NCI-H82 (cell line): ENCODE measurements at regions not wholly inside any gene's neighbourhood (a gene's known extent, or its start where the extent isn't known, plus 50 kb on each side); places are given as distances from the start of the nearest gene placed in this dataset.

ENCODE experiments used
- DNase-seq: peaks from one replicate; lab custom pipeline; 2025; lab: John Stamatoyannopoulos, UW

DNA sequence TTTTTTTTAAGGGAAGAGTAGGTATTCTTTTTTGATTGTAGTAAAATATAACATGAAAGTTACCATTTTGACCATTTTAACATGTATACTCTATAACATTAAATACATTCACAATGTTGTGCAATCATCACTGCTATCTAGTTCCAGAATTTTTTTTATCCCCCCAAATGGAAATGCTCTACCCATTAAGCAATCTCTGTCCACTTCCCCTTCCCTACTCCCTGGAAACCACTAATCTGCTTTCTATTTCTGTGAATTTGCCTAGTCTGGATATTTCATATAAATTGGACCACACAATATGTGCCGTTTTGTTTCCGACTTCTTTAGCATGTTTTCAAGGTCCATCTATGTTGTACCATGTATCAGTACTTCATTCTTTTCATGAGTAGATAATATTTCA lies 429.5 kb downstream of the TLE1 start:
- DNase-seq: no peak

DNA sequence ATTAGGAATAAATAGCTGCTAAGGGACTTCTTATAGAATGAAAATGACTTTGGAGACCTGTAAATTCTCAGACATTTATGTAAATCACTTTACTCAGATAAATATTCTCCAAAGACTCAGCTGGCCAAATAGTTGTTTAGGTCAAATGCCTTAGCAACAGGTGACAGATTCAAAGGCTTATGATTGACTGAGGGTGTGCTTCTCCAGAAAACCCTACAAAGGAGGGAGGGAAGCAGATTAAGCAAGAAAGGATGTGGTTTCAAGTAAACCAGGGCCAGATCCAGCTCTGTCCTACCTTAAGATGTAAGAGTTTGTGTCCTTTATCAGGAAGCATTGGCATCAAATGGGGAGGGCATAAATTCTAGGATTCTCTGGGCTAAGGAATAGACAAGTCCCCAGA lies 433.0 kb downstream of the TLE1 start:
- DNase-seq: peak; percentile 21

DNA sequence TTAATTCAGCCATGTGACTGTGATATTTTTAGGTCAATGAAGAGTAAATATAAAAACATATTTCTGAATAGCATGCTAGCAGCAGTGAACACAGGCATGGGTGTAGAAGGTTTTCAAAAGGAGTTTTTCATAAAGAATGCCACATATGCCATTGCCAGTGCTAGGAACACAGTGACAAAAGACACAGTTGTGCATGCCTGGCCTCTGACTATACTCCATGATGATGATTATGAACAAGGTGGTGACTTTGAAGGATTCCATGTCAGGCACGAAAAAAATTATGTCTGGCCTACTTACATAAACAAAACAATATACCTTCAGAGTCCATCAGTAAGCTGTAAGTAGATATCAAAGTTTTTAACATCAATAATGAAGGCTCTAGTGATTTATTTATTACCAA lies 438.7 kb downstream of the TLE1 start:
- no peak for DNase-seq

DNA sequence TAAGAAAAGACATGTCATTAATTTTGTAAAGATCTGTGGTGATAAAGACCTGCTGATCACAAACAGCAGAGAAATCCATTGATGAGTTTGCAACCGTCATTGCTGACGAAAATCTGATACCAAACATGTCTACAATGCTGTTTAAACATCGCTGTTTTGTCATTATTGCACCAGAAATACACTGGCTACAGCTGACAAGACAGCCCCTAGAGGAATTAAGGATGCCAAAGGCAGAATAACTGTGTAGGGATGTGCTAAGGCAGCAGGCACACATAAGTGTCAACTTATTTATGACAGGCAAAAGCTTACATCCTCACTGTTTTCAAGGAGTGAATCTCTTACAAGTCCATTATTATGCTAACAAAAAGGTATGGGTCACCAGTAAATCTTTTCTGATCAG lies 439.3 kb downstream of the TLE1 start:
- no peak for DNase-seq

DNA sequence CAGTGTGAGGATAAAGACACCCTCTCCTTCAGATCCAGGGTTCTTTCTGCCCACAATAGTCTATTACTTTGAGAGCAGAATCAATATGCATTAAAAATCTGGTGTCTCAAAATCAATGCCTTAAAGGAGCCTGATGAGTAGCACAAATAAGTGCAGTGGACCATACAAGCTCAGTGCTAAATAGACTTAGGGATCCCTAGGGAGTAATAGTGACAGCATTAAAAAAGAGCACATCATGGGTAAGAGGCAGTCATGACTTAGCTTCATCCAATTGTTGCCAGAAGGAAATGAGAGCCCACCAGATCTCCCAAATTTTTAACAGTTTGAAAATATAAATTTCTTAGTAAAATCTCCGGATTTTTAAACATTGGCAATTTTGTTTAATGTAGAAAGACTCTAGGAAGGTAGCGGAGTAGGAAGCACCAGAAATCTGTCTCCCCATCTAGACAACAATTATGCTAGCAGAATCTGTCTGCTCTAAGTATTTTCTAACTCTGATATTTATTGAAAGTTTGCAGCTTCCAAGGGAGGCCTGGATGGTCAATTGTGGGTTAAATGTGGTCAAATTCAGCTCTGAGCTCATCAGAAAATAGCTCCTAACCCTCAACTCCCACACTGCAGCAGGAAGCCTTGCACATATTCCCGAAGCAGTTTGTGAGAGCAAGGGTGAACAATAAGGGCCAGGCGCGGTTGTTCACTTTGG lies 443.9 kb downstream of the TLE1 start:
- DNase-seq: peak; percentile 88

DNA sequence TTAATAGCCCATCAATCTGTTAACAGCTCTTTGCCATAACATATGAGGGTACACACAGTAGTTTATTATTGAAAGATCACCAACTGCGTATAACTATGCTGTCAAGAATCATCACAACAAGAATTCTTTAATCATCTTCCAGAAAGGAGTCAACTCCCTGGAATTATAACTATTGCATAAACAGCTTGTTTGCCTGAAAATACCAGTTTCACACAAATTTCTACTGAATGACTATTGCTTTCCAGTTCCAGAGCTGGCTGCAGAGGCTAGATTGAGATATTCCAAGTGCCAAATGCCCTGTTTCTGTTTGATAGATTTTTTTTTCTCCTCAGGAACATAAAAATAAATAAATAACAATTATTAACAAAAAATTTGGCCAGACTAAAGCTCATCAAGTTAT lies 444.7 kb downstream of the TLE1 start:
- no peak for DNase-seq

DNA sequence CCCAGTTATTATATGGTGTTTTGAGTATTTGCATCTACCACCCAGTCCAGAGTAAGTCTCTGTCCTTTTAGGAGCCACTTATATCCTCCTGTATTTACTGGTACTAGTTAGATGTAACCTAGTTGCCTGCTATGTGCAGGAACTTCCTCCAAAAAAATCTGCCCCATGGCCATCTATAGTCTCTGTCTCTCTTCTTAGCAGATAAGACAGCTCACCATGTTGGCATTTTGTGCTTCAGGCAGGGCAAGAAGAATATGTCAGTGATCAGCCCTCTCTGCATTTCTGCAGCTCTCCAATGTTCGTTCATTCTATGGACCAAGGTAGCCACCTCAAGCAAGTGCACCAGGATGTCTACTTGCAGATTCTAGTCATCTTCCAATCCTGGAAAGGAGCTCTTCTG lies 446.5 kb downstream of the TLE1 start:
- DNase-seq: no peak

DNA sequence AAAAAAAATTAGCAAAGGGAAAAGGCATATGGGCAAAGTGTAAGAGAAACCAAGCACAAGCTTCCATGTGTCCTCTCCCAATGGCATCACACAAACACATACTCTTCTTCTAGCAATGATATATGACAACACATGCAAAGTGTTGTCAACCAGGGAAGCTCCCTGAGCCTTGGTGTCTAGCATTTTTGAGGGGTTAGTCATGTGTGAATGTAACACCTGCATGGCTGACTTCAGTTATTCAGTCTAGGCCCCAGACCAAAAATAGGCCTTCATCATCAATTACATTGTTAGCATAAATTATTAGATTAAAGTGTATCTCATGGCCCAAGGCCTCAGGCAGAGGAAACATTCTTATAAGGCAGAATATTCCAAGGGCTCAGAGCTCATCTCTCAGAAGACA lies 450.0 kb downstream of the TLE1 start:
- DNase-seq: no peak

DNA sequence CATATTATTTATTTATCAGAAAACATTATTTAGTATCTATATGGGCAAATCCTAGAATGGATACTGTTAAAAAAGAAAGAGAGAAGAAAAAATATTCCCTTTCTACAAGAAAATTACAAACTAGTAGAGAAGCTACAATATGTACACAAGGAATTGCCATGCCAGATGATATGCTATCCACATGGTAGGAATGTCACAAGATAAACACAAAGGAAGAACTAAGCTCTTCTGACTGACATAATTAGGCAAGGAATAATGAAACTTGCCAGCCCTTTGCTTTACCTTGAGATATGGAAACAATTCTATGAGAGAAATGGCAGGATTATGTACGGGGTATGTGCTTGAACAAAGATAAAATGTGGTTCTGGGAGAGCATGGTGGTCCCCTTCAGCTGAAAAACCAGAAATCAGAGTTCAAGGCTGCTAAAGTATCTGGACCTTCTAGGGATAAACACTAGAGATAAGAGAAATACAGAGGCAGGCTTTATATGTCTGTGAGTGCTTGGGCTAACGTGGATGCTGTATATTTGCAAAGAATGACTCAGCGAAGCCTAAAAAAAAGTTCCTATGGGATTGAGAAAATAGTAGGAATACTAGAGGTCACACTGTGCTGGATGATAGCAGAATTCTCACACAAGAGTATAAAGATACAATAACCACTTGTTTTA lies 451.6 kb downstream of the TLE1 start:
- no peak for DNase-seq

DNA sequence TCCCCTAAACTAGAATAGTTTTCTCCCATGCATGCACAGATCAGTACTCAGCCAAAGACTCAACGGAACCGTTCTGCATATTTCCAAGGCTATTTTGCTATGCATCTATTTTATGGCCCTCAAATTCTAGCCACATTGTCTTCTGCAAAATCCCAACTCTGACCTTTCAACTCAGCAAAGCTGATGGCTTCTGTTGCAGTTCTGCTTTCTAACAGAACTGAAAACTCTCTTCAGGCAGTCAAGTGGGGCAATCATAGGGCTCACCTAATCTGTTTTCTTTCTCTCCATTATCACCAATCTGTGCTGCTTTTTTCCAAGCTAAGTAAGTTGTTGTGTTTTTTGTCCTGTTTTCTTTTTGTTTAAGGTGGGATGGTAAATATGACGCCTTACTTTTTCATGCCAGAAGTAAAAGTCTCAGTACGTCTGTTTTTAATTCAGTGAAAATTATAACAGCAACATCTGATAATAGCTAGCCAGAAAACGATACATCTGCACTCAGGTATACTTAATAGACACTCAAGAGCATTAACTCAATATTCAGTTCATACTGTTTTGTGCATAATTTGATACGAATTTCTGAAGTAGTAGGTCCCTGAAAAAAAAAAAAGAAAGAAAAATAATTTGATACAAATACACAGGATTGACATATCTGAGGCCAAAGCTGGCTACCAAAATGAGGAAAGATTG lies 454.3 kb downstream of the TLE1 start:
- DNase-seq: peak; percentile 11

DNA sequence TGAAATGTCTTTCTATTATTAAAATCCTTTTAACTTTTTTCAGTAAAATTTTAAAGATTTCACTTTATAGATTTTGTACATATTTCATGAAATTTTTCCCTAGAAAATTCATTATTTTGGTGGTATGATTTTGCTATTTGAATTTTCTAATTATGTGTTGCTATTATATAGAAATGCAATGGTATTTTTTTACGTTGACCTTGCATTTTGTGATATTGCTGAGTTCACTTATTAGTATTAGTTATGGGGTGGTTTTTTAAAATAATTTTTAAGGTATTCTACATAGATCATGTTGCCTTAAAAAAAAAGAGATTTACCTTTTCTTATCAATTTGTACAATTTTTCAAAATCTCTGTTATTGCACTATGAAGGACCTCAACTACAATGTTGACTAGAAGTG lies 458.3 kb downstream of the TLE1 start:
- DNase-seq: no peak

DNA sequence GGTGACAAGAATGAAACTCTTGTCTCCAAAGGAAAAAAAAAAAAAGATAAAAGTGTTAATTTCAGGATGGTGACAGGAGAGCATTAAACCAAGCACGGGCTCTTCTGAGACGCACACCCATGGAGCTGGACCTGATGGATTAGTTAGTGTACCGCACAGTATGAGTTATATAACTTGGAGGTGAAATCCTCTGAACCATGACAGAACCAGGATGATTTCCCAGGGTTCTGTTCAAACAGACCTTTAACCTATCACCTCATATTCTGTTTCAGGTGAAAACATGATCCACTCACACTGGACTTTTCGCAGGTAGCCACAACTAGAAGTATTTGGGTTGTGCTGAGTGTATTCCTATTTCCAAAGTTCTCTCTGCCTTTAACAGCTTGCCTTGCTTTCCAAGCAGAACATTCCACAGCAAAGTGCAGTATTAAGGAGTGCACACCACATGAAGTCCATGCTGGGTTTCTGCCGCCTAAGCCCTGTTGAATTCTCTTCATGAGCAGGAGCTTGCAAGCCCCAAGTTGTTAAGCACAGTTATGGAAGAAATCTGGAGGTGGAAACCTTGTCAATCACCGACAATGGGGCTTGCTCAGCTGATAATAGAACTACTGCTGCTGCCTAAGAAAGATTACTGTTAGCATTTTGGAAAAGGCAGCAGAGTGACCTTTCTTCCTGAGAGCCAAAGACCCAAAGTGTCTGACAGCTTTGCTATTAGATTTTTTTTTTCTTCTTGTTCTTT lies 461.7 kb downstream of the TLE1 start:
- DNase-seq: no peak

DNA sequence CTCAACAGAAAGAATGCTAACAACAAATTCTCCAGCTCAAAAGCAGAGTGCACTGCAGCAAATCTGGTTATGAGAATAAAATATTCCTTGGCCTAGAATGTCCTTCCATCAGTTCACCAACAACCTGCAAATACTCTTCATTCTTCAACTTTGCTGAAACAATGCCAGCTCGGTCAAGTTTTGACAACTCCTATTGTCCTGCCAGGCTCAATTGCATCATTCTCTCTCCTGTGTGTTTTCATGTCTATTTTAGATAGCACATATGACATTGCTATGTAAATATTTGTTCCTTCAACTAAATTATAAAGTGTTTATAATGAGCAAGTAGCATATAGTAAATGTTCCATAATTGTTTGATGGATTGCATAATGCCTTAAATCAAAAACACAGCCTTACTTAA lies 463.8 kb downstream of the TLE1 start:
- DNase-seq: no peak

DNA sequence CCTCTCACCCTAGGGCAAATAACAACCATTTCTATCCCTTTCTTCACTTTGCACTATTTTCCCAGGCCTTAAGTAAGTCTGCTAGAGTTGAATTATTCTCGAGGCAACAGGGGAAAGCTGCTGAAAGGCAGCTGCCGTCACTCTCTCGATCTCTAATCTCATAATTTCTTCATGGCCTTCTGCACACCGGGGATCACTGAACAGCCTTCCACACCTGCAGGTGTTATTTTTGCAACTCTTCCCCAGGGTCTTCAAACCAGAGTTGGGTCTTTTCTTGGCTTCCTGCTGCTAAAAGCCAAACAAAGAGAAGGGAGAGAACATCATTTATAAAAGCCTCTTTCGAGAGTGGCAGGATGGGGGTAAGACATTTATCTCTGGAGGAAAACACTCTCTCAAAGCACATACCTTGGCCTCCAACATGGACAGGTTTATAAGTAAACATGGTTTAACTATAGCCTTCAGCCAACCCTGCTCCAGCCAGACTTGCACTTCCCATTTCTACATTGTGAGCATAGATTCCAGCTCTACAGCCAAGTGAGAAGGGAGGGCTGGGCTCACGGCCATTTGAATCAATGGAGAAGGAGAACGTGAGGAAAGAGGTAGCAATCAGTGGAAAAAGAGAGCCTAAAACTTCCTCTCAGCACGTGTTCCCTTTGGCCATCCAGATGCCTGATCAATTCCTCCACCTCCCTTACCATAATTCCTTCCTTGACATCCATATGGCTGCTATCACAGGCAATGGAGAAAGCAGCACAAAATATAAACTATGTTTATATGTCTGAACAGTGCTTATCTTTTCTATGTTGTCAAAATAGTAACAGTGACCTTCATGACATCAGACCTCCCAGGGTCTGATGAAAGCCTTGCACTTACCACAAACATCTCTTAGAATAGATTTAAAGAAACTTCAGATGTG lies 464.9 kb downstream of the TLE1 start:
- DNase-seq: peak; percentile 65

DNA sequence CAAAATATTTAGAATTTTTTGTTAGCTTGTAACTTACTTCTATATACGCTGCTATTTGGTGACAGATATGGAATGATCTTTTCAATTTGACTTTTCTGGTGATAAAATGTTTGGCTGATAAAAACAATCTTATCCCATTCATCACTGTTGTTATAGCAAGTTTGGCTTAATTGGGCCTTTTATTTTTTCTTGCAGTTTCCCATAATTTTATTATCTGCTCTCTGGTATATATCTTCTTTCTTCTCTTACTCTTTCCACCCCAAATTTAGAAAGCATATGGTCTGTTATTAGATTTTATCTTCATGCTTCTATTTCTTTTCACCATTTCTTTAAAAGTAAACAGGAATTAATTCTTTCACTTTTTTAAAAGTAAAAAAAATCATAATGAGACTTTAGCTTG lies 474.4 kb downstream of the TLE1 start:
- no peak for DNase-seq

DNA sequence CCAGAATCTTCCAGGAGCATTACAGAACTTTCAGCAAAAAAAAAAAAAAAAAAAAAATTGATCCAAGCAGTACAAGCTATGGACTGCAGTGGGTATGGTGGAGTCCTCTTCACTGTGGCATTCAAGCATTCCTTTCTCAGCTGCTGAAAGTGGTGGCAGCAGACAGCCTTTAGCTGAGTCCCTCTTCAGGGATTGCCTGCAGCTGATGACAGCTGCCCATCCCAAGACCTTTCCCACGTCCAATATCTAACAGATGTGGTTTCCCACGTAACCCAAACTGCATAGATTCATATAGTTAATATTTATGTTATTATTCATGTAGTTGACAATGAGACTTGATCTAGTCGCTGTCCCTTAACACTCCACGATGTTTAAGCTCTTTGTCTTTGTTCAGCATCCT lies 475.9 kb downstream of the TLE1 start:
- no peak for DNase-seq

DNA sequence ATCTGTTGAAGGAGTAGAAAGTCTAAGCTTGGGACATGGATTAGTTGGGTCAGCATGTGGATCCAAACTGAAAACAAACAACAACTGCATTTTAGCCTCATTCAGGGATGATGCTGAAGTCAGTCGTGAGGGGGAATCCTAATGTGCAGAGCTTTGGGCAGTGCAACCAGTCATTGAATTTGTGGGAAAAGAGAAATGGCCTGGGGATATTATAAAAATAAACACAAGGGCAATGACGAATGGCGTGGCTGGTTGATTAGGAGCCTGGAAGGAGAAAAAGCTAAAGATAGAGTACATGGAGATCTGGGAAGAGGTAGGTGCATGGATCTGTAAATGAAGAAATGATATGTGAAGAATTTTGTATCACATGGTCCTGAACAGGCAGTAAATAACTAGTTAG lies 477.6 kb downstream of the TLE1 start:
- no peak for DNase-seq

DNA sequence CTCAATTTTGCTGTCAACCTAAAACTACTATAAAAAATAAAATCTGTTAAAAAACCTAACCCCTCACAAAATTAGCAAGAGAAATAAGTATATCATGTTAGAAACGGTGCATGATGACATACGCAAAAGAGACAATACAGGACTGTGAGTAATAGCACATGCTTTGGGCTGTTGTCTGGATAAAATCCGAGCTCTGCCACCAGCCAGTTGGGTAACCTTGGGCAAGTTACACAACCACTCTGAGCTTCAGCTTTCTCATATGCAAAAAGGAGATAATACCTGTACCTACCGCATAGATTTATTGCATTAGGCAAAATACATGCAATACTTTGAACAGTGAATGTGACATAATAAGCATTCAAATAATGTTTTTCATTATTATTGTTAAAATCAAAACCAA lies 481.7 kb downstream of the TLE1 start:
- no peak for DNase-seq

DNA sequence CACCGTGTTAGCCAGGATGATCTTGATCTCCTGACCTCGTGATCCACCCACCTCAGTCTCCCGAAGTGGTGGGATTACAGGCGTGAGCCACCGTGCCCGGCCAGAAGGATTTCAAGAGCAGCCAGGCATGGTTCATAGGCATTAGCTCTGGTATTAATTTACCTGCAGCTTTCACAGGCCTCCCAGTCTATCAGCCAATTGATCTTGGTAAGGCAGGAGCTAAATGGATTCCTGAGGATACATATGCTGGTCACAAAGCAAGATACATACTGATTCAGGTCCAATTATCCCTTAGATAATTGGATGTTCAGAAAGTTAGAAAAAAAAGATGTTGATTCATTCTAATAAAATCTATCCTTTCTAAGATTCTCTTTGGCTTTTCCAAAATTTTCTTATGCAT lies 487.1 kb downstream of the TLE1 start:
- peak; percentile 22 for DNase-seq

DNA sequence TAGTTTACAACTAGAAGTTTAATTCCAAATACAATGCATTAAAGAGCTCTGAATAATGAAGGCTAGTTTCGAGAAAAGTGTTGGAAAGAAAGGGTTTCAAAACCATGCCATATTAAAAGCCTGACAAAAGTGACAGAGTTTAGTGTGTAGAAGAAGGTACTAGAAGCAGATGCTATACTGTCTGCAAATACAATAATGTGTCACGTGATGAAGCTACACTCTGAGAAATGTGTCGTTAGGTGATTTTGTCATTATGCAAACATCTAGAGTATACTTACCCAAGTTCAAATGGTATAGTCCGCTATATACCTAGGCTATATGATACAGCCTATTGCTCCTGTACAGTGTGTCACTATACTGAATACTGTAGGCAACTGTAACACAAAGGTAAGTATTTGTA lies 494.1 kb downstream of the TLE1 start:
- no peak for DNase-seq
